Adipocyte (in vitro differentiated cells): ENCODE measurements at regions not wholly inside any gene's neighbourhood (a gene's known extent, or its start where the extent isn't known, plus 50 kb on each side); places are given as distances from the start of the nearest gene placed in this dataset.

Experiments used
- DNase-seq: peaks from one replicate; pipeline ENCODE4 v3.0.0-alpha.2; 2015; ENCODE audit warnings: low read depth
- H3K27me3 ChIP-seq: replicated peaks from 2 replicates; pipeline ENCODE4 v1.7.0; 2013; ENCODE audit warnings: mild to moderate bottlenecking, low read length, moderate library complexity; ENCODE audit not compliant: control insufficient read depth, insufficient read depth
- H3K36me3 ChIP-seq: 2 replicates; pipeline ENCODE4 v1.7.0; 2013; ENCODE audit warnings: low read length, mild to moderate bottlenecking, moderate library complexity; ENCODE audit not compliant: control insufficient read depth, insufficient read depth, severe bottlenecking
- H3K4me1 ChIP-seq: 2 replicates; pipeline ENCODE4 v1.7.0; 2013; ENCODE audit warnings: mild to moderate bottlenecking, low read length, moderate library complexity; ENCODE audit not compliant: control insufficient read depth, insufficient read depth
- H3K4me3 ChIP-seq: 2 replicates; pipeline ENCODE4 v1.7.0; 2013; ENCODE audit warnings: mild to moderate bottlenecking, low read length, moderate library complexity
- H3K9ac ChIP-seq: 2 replicates; pipeline ENCODE4 v1.7.0; 2013; ENCODE audit warnings: mild to moderate bottlenecking, low read length, moderate library complexity
- H3K9me3 ChIP-seq: 2 replicates; pipeline ENCODE4 v1.7.0; 2013; ENCODE audit warnings: mild to moderate bottlenecking, low read length, moderate library complexity; ENCODE audit not compliant: control insufficient read depth

DNA sequence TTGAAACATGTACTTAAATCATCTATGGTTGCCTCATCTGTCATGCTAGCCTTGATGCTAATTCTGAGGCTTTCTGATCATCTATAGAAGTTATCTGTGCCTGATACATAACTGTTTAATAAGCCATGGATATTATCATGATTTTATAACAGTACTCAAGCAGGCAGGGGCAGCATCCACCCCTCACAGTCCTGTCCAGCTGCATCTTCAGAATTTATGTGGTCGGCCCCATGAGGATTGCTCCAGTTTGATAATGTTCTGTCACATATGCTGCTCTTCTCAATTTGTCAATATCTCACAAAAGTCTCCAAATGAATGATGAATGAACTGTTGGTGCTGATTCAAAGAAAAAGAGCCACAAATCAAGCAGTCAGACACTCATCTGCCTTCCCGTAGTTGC, 335.1 kb upstream of the POM121L12 start:
- Histone ChIP-seq H3K36me3 (no peaks in the 10 kb centered on the region), H3K4me3 (no peak overlapping the region), H3K9ac (no peak overlapping the region), H3K4me1 (no peaks in the 10 kb centered on the region), H3K27me3 (no peaks in the 10 kb centered on the region), H3K9me3 (no peaks in the 10 kb centered on the region)
- DNase-seq = no peak

DNA sequence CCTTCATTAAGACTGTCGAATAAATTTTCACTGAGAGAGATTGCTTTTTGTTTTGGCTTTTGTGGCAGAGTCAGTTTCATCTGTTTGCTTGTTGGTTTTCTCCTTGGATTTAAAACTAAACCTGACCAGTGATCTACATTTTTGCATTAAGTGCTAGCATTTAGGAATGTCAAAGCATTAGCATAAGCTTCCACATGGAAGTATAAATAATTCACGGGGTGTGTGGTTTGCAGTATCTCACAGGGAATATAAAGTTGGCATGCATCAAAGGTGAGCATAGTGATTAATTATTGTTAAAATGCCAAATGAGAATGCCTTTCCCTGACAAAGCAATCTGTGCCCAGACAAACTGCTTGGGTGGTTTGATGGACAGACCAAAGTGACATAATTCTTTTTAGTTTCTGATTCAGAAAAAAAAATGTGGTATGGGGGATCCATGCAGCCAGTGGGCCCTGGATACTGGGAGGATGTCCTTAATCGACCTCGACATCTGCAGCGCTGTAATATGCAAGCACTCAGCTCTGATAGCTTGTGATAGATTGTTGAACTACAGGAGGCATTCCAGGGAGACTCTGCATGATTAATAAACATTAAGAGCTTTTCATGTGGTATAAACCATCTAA, 339.3 kb upstream of the POM121L12 start:
- no peaks in the 10 kb centered on the region for H3K4me1 ChIP-seq
- no peaks in the 10 kb centered on the region for H3K9me3 ChIP-seq
- H3K36me3 ChIP-seq = no peaks in the 10 kb centered on the region
- DNase-seq = no peak
- H3K9ac ChIP-seq = no peak overlapping the region
- H3K27me3 ChIP-seq = no peaks in the 10 kb centered on the region
- H3K4me3 ChIP-seq = no peak overlapping the region

DNA sequence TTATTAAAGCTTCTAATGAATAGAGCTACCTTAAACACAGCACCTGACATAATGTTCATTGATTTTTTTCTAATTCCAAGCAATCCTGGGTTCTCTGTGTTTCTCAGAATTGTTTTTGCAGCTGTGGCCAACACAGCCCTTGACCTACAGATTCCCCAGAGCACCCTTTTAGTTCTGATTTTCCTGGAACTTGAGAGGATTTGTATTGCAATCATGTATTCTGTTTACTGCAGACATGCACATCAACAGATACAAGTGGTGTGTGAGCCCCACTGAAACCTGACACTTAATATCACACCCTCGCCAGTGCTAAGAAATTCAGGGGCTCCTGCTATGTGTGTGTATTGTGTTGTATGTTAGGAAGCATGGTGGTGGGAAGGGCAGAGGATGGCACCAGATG, 344.2 kb upstream of the POM121L12 start:
- H3K4me1 ChIP-seq = no peaks in the 10 kb centered on the region
- no peaks in the 10 kb centered on the region for H3K27me3 ChIP-seq
- no peak for DNase-seq
- H3K9ac ChIP-seq = no peak overlapping the region
- no peak overlapping the region for H3K4me3 ChIP-seq
- H3K9me3 ChIP-seq = no peaks in the 10 kb centered on the region
- H3K36me3 ChIP-seq = no peaks in the 10 kb centered on the region

DNA sequence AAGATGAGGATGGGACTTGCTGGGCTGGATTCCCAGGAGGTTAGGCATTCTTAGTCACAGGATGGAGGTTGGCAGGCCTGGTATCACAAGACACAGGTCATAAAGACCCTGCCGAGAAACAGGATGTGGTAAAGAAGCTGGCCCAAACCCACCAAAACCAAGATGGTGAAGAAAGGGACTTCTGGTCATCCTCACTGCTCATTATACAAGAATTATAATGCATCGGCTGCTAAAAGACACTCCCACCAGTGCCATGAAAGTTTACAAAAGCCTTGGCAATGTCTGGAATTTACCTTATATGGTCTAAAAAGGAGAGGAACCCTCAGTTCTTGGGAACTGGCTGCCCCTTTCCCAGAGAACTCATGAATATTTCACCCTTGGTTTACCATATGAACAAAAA, 345.5 kb upstream of the POM121L12 start:
- DNase-seq = no peak
- H3K36me3 ChIP-seq = no peaks in the 10 kb centered on the region
- no peak overlapping the region for H3K9ac ChIP-seq
- H3K9me3 ChIP-seq = no peaks in the 10 kb centered on the region
- no peak overlapping the region for H3K4me3 ChIP-seq
- no peaks in the 10 kb centered on the region for H3K27me3 ChIP-seq
- H3K4me1 ChIP-seq = no peaks in the 10 kb centered on the region

DNA sequence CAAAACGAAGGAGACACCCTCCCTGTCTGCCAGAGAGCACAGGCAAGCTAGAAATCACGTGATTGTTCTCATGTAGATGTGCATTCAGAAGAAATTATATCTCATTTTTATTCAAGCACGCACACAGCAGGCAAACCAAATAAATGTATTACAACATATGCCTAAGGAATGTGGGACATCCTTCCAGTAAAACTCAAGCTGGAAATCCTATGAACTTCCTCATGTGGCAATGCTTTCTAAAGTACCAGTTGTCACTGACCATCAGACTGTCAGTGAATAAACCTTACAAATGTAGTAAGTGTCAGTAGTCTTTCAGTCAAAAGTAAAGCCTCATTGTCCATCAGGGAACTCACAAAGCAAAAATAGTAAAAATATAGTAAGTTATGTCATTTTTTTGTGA, 350.1 kb upstream of the POM121L12 start:
- no peaks in the 10 kb centered on the region for H3K36me3 ChIP-seq
- H3K27me3 ChIP-seq = no peaks in the 10 kb centered on the region
- H3K9ac ChIP-seq = no peak overlapping the region
- no peak overlapping the region for H3K4me3 ChIP-seq
- H3K4me1 ChIP-seq = no peaks in the 10 kb centered on the region
- no peak for DNase-seq
- H3K9me3 ChIP-seq = no peaks in the 10 kb centered on the region

DNA sequence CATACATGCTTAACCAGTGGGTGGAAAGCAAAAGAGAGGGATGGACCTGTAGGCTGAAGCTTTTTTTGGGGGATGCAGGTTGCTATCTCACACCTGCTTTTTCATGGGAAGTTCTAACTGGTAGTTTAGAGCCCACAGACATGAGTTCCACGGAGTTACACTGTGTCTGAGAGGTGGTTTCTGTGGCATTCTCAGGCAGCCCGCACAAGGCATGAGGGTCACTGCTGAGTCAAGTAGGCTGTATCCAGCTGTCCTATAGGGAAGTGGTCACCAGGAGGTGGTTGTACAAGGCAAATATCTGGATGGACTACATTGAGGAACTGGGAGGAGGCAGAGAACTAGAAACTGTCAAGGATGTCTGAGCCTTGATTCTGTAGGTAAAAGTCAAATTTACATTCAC, 351.0 kb upstream of the POM121L12 start:
- Histone ChIP-seq H3K4me3 (no peak overlapping the region), H3K4me1 (no peaks in the 10 kb centered on the region), H3K9me3 (no peaks in the 10 kb centered on the region), H3K9ac (no peak overlapping the region), H3K36me3 (no peaks in the 10 kb centered on the region), H3K27me3 (no peaks in the 10 kb centered on the region)
- no peak for DNase-seq

DNA sequence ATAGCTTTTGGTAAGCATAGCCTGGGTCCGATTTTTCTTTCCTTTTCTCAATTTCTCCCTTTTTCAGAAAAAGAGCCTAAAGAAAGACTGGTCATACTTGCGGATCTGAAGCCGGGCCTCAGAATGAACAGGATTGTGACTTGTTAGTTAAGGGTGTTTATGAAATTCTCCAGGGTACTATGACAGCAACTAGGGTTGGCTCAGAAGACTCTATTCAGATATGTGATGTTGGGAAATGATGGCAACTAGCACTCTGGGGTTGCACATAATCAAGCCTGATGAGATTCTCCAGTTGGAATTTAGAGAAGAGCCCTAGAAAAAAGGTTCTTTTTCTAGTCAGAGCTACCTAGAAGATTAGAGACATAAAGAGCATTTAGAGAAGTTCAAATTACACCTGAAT, 352.4 kb upstream of the POM121L12 start:
- DNase-seq = no peak
- Histone ChIP-seq H3K9me3 (no peaks in the 10 kb centered on the region), H3K4me1 (no peaks in the 10 kb centered on the region), H3K4me3 (no peak overlapping the region), H3K9ac (no peak overlapping the region), H3K36me3 (no peaks in the 10 kb centered on the region), H3K27me3 (no peaks in the 10 kb centered on the region)

DNA sequence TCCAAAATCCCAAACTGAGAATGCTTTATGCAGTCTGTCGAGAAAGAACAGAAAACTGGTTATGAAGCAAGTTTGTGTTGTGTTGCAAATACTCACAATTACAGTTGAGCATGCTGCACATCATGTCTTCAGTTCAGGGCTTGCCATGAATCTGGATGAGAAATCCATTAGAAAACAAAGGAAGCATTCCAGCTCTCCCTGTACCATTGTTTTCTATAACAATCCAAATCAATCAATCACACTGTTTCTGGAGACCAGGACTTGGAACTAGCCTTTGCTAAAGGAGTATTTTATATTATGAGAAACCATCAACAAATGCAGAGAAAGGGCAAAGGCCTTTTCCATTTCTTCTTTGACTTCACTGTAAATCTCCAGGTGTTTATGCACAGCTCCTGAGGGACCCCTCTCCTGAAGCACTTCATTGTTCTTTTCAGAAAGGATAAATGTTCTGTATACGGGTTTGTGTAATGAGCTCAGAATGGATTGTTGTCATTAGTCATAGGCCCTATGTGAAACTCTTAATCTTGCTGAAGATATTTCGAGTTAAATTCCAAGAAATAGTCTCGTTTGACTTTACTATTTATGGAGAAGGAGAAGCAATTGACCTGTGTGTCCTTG, 364.7 kb upstream of the POM121L12 start:
- Histone ChIP-seq H3K27me3 (no peaks in the 10 kb centered on the region), H3K9me3 (no peaks in the 10 kb centered on the region), H3K4me3 (no peak overlapping the region), H3K4me1 (no peaks in the 10 kb centered on the region), H3K9ac (no peak overlapping the region), H3K36me3 (no peaks in the 10 kb centered on the region)
- no peak for DNase-seq

DNA sequence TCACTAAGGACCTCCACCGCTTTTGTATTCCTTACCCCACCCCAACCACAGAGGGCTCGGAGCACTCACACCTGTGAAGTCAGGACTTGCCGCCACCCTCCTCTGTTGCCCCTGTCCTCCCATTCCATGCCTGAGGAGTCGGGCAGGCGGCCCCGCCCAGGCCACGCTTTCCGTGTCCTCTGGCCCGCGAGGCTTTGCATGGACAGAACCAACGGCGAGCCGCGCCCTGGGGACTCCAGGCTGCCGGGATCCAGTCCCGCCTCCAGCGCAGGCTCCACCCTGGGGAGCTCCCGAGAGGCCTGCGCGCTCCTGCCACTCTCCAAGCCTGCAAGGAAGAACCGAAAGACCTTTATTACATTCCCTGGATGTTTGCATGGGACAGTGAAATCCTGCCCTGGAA, 366.4 kb upstream of the POM121L12 start:
- H3K27me3 ChIP-seq = no peaks in the 10 kb centered on the region
- no peak for DNase-seq

DNA sequence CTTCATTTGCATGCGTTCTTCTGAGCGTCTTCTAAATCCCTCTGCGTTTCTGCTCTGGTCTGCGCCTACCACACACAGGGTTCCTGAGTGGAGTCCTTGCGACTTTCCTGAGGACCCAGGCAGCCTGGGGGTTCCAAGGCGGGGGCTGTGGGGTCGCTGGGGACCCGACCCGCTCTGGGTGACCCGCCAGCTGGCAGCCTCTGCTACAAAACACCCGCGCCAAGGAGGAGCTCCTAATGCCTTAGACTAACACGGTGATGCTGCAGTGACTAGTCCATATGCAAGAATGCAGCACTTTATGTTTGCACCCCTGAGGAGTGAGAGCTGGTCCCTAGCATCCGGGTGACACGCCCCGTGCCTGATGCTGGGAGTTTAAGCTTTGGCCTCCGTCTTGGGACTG, 367.0 kb upstream of the POM121L12 start:
- Histone ChIP-seq H3K27me3 (no peaks in the 10 kb centered on the region), H3K9ac (no peak overlapping the region), H3K9me3 (no peaks in the 10 kb centered on the region), H3K4me1 (no peaks in the 10 kb centered on the region), H3K36me3 (no peaks in the 10 kb centered on the region), H3K4me3 (no peak overlapping the region)
- no peak for DNase-seq

More for the DNA sequence above, 366.4 kb upstream of the POM121L12 start:
- H3K4me1 ChIP-seq = no peaks in the 10 kb centered on the region
- no peaks in the 10 kb centered on the region for H3K9me3 ChIP-seq
- no peak overlapping the region for H3K9ac ChIP-seq
- H3K4me3 ChIP-seq = no peak overlapping the region
- H3K36me3 ChIP-seq = no peaks in the 10 kb centered on the region

DNA sequence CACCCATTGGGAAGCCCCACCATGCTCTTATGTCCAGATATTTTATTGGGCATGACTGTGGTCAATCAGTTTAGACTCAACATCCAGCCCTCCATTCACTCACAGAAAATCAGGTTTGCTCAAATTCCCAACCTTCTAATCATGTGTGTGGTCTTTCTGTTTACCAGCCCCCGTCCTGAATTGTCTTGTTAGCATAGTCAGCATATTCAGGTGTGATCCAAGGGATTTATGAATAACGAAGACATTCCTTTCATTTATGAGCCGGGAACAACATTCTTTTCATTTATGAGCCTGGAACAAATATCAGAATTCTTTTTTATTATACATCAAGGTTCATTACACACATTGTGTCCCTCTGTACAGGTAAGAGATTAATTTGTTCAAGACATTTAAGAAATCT, 376.3 kb upstream of the POM121L12 start:
- no peaks in the 10 kb centered on the region for H3K27me3 ChIP-seq
- H3K36me3 ChIP-seq = no peaks in the 10 kb centered on the region
- peaks cover 3% of the 10 kb centered on the region for H3K9me3 ChIP-seq
- DNase-seq = no peak
- H3K4me1 ChIP-seq = no peaks in the 10 kb centered on the region
- no peak overlapping the region for H3K9ac ChIP-seq
- no peak overlapping the region for H3K4me3 ChIP-seq

DNA sequence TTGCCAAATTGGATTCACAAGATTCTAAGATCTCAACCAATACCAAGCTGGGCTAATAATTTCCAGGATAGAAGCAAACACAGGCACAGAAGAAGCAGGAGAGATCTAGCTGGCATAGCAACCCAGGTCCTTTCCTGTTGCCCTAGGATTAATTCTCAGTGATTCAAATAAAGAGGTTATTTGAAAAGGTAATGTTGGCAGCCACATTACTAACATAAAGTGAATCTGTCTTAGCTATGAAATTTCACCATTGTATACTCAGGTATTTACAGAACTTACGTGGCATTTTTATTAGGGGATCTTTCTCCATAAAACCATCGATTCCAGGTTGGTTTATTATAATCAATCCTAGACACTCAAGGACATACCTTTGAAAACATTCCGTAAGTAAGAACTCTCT, 379.3 kb upstream of the POM121L12 start:
- Histone ChIP-seq H3K36me3 (no peaks in the 10 kb centered on the region), H3K4me1 (no peaks in the 10 kb centered on the region), H3K4me3 (no peak overlapping the region), H3K27me3 (no peaks in the 10 kb centered on the region), H3K9me3 (peaks cover 3% of the 10 kb centered on the region), H3K9ac (no peak overlapping the region)
- DNase-seq = no peak
